Heart left ventricle (tissue), 16 donors: ENCODE measurements at regions not wholly inside any gene's neighbourhood (a gene's known extent, or its start where the extent isn't known, plus 50 kb on each side); places are given as distances from the start of the nearest gene placed in this dataset.

Experiments used
- ATAC-seq, 4 donors: fragments of 200-7000 bp; cut with Tn5 transposase; one replicate each; pipeline ENCODE4 v1.9.1; 2020 to 2022; ENCODE audit warnings: moderate library complexity in 4 of 4, mild to moderate bottlenecking in 3 of 4, moderate number of reproducible peaks in 1 of 4
- DNase-seq, 5 donors: peaks; one replicate each; pipeline ENCODE4 v3.0.0-alpha.2; 2020
- H3K27ac ChIP-seq, 12 donors: fragments of 200-600 bp; sonication (generic) in 4 of 12; one replicate each; pipeline versions ENCODE4 v1.5.0 to v1.8.0; 2016 to 2022; ENCODE audit warnings: mild to moderate bottlenecking in 2 of 12
- H3K27me3 ChIP-seq, 9 donors: fragments of 200-600 bp; sonication (generic) in 2 of 9; one replicate each; pipeline versions ENCODE4 v1.5.1 to v1.8.0; 2016 to 2022; ENCODE audit warnings: mild to moderate bottlenecking in 3 of 9
- H3K36me3 ChIP-seq, 9 donors: fragments of 200-600 bp; sonication (generic) in 2 of 9; one replicate each; pipeline versions ENCODE4 v1.5.0 to v1.8.0; 2018 to 2022; ENCODE audit warnings: mild to moderate bottlenecking in 2 of 9
- H3K4me1 ChIP-seq, 12 donors: fragments of 200-600 bp; sonication (generic) in 4 of 12; one replicate each; pipeline versions ENCODE4 v1.5.0 to v1.8.0; 2016 to 2022; ENCODE audit warnings: mild to moderate bottlenecking in 3 of 12
- H3K4me3 ChIP-seq, 12 donors: fragments of 200-600 bp; sonication (generic) in 4 of 12; one replicate each; pipeline versions ENCODE4 v1.5.0 to v1.8.0; 2017 to 2022; ENCODE audit warnings: mild to moderate bottlenecking in 9 of 12, moderate library complexity in 4 of 12
- H3K9me3 ChIP-seq, 12 donors: fragments of 200-600 bp; sonication (generic) in 4 of 12; one replicate each; pipeline versions ENCODE4 v1.5.0 to v1.8.0; 2016 to 2022; ENCODE audit warnings: mild to moderate bottlenecking in 1 of 12
- CTCF ChIP-seq, 12 donors: fragments of 200-600 bp; sonication (generic) in 4 of 12; IDR thresholded peaks; one replicate each; pipeline versions ENCODE4 v1.5.0 to v1.8.0; 2018 to 2022; ENCODE audit warnings: antibody characterized with exemption in 12 of 12, mild to moderate bottlenecking in 5 of 12
- POLR2A ChIP-seq, 2 donors: fragments of 450-650 bp; IDR thresholded peaks; one replicate each; pipeline ENCODE4 v1.6.1; 2017; ENCODE audit warnings: antibody characterized with exemption in 2 of 2, mild to moderate bottlenecking in 2 of 2, moderate library complexity in 2 of 2
- WGBS, 4 donors: extraction: QIAGEN DNeasy Blood & Tissue Kit in 2 of 4; methylation state at CpG; one replicate each; pipeline versions ENCODE4 v1.1.5 to v1.1.7; 2013 to 2018; 5-methylcytosine and 5-hydroxymethylcytosine counted together
- intact Hi-C, 10 donors: fragments of 100-400 bp; cut with DNase I; formaldehyde crosslinking; loops; one replicate each; pipeline versions ENCODE4 v1.11.1 to v1.14.2; 2022
- donor health status: ischemic (EF 13 %, LVEDD 7.1; RV severe dilation, severe dysfunction).
- donor health status: healthy with polysubstance abuse.
- donor health status: DM: no; HTN: yes; CAD: no.
- donor health status: DM: no; HTN: no; CAD: no.
- donor health status: ischemic (EF 25% LVEDD 6.9; RV normal size, moderate dysfunction).
- donor health status: ischemic (EF 25% LVEDD 5.7; RV mildly dilated, moderate dysfunction).
- donor health status: healthy.
- donor health status: DM: yes; HTN: yes; CAD: no.
- donor health status: ischemic (EF 35%, LVEDD 5.7; RV mildly dilated, moderate dysfunction).
- donor health status: nonischemic (EF 11% LVEDD 7.7; RV severe dilation, severe dysfunction).
- donor health status: DM: yes; HTN: yes; CAD: no.
- donor health status: PGD.
- donor health status: ischemic (EF 29% LVEDD 5.4; RV normal size, mild dysfunction).
- donor health status: nonischemic (EF 23%, LVEDD 6.1; RV moderate dilation, normal function).

GRCh38 chr3:194204042-194204987 lies 68.4 kb downstream of the HES1 start:
- Histone ChIP-seq H3K9me3 (no peaks in the 10 kb centered on the region), H3K4me1 (peaks cover 0 to 22% (median 4%) of the 10 kb centered on the region in 12 donors), H3K36me3 (no peaks in the 10 kb centered on the region), H3K4me3 (peak overlapping the region in 9 of 12 donors; percentile 13 to 51 (median 32)), H3K27ac (no peak overlapping the region), H3K27me3 (peaks cover 0 to 36% (median 16%) of the 10 kb centered on the region in 9 donors)
- WGBS, 4 donors, result 28 to 55% (median 43%) methylated on average over 40 to 79 of the region's 79 CpGs
- TF ChIP-seq CTCF (IDR thresholded peaks at IDR 0.05) (no peak), POLR2A (IDR thresholded peaks at IDR 0.05) (no peak)
- no peak for DNase-seq
- ATAC-seq, result peak in 2 of 4 donors; percentile 38 to 41
- intact Hi-C loops, result no loop called here

- Histone ChIP-seq H3K4me1 (peaks cover 0 to 17% (median 2%) of the 10 kb centered on the region in 12 donors), H3K9me3 (no peaks in the 10 kb centered on the region), H3K4me3 (peak overlapping the region in 1 of 12 donors; percentile 25), H3K36me3 (no peaks in the 10 kb centered on the region), H3K27me3 (peaks cover 0 to 32% (median 16%) of the 10 kb centered on the region in 9 donors), H3K27ac (no peak overlapping the region)
- intact Hi-C loops, result no loop called here
- TF ChIP-seq CTCF (IDR thresholded peaks at IDR 0.05) (no peak), POLR2A (IDR thresholded peaks at IDR 0.05) (no peak)
- WGBS, 4 donors, result 65 to 76% (median 67%) methylated on average over 8 of the region's 8 CpGs
- DNase-seq (no peak), ATAC-seq (peak in 1 of 4 donors; percentile 64)
Measured at GRCh38 chr3:194205675-194206133, 69.8 kb downstream of the HES1 start.

GRCh38 chr3:194206320-194206719 lies 70.4 kb downstream of the HES1 start:
- DNase-seq (peak in 1 of 5 donors; percentile 55), ATAC-seq (peak in 3 of 4 donors; percentile 24 to 62 (median 51))
- Histone ChIP-seq H3K27me3 (peaks cover 0 to 30% (median 16%) of the 10 kb centered on the region in 9 donors), H3K27ac (no peak overlapping the region), H3K36me3 (no peaks in the 10 kb centered on the region), H3K4me3 (peak overlapping the region in 1 of 12 donors; percentile 25), H3K4me1 (peaks cover 0 to 17% (median 0%) of the 10 kb centered on the region in 12 donors), H3K9me3 (no peaks in the 10 kb centered on the region)
- TF ChIP-seq POLR2A (IDR thresholded peaks at IDR 0.05), result no peak
- TF ChIP-seq CTCF (IDR thresholded peaks at IDR 0.05), result no peak
- WGBS, 4 donors, result 65 to 75% (median 73%) methylated on average over 10 of the region's 10 CpGs
- intact Hi-C loops, result no loop called here

- Histone ChIP-seq H3K36me3 (no peaks in the 10 kb centered on the region), H3K4me3 (no peak overlapping the region), H3K27me3 (peaks cover 0 to 22% (median 7%) of the 10 kb centered on the region in 9 donors), H3K9me3 (no peaks in the 10 kb centered on the region), H3K4me1 (peaks cover 0 to 17% (median 0%) of the 10 kb centered on the region in 12 donors), H3K27ac (no peak overlapping the region)
- intact Hi-C loops, result no loop called here
- DNase-seq (no peak), ATAC-seq (no peak)
- 91 to 96% (median 93%) methylated on average over 3 of the region's 3 CpGs for WGBS, 4 donors
- TF ChIP-seq POLR2A (IDR thresholded peaks at IDR 0.05), result no peak
- no peak for TF ChIP-seq CTCF (IDR thresholded peaks at IDR 0.05)
Measured at GRCh38 chr3:194208709-194209108, 72.8 kb downstream of the HES1 start.
